UCSD-AML1 (cell line): ENCODE measurements at regions not wholly inside any gene's neighbourhood (a gene's known extent, or its start where the extent isn't known, plus 50 kb on each side); places are given as distances from the start of the nearest gene placed in this dataset.
"Not testable (repeated sequence)": the region's sequence is repeated elsewhere in the genome, so short reads cannot be mapped to it uniquely, and the experiment has no call there.

Source experiments
- DNase-seq: peaks from one replicate; lab custom pipeline; 2025; ENCODE audit not compliant: unreplicated experiment; lab: John Stamatoyannopoulos, UW

GRCh38 chr4:189785257-189785656 is 155.4 kb upstream of the FRG1 start:
- no peak for DNase-seq

- DNase-seq, result no peak
Measured at GRCh38 chr4:189786447-189786846, 154.2 kb upstream of the FRG1 start.

GRCh38 chr4:189787216-189788031 is 153.2 kb upstream of the FRG1 start:
- DNase-seq, result no peak

GRCh38 chr4:189792924-189793618 is 147.6 kb upstream of the FRG1 start:
- peak; percentile 72 for DNase-seq

- no peak for DNase-seq
Measured at GRCh38 chr4:189800545-189801088, 140.1 kb upstream of the FRG1 start.

GRCh38 chr4:189802884-189803283 is 137.8 kb upstream of the FRG1 start:
- no peak for DNase-seq

GRCh38 chr4:189804894-189805293 is 135.8 kb upstream of the FRG1 start:
- DNase-seq, result no peak

GRCh38 chr4:189806506-189806905 is 134.2 kb upstream of the FRG1 start:
- no peak for DNase-seq

GRCh38 chr4:189807031-189807430 is 133.6 kb upstream of the FRG1 start:
- no peak for DNase-seq

GRCh38 chr4:189809241-189809735 is 131.4 kb upstream of the FRG1 start:
- no peak for DNase-seq

- DNase-seq, result no peak
Measured at GRCh38 chr4:189809839-189810238, 130.8 kb upstream of the FRG1 start.

- not testable (repeated sequence) for DNase-seq
Measured at GRCh38 chr4:189810318-189811181, 130.1 kb upstream of the FRG1 start.

GRCh38 chr4:189815404-189816192 is 125.1 kb upstream of the FRG1 start:
- no peak for DNase-seq

GRCh38 chr4:189822326-189822725 is 118.3 kb upstream of the FRG1 start:
- DNase-seq, result no peak

GRCh38 chr4:189823591-189823990 is 117.1 kb upstream of the FRG1 start:
- no peak for DNase-seq

GRCh38 chr4:189825466-189825865 is 115.2 kb upstream of the FRG1 start:
- DNase-seq, result no peak

- no peak for DNase-seq
Measured at GRCh38 chr4:189826657-189827056, 114.0 kb upstream of the FRG1 start.

- DNase-seq, result no peak
Measured at GRCh38 chr4:189828081-189828697, 112.5 kb upstream of the FRG1 start.

GRCh38 chr4:189832528-189832927 is 108.1 kb upstream of the FRG1 start:
- DNase-seq, result no peak

GRCh38 chr4:189834616-189835015 is 106.1 kb upstream of the FRG1 start:
- DNase-seq, result no peak
